ENCODE measurements at regions not wholly inside any gene's neighbourhood (a gene's known extent, or its start where the extent isn't known, plus 50 kb on each side); places are given as distances from the start of the nearest gene placed in this dataset.
"Not testable (repeated sequence)": the region's sequence is repeated elsewhere in the genome, so short reads cannot be mapped to it uniquely, and the experiment has no call there.

DNA sequence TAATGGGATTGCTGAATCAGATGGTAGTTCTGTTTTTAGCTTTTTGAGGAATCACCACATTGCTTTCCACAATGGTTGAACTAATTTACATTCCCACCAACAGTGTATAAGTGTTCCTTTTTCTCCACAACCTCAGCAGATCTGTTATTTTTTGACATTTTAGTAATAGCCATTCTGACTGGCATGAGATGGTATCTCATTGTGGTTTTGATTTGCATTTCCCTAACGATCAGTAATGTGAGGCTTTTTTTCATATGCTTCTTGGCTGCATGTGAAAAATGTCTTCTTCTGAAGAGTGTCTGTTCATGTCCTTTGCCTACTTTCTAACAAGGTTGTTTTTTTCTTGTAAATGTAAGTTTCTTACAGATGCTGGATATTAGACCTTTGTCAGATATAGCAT is 402.4 kb downstream of the MAT2B start:
- not testable (repeated sequence) for TF ChIP-seq SETDB1 (CRISPR knock-in tag; IDR thresholded peaks at IDR 0.05; ENCODE audit: borderline replicate concordance); PCBP1 (IDR thresholded peaks at IDR 0.05; ENCODE audit: borderline replicate concordance, low read depth, low read length); CBX2 (IDR thresholded peaks at IDR 0.05; ENCODE audit: low read depth, low read length); CBX2 (CRISPR knock-in tag; IDR thresholded peaks at IDR 0.05; ENCODE audit: low read depth); SIX1 (CRISPR knock-in tag; IDR thresholded peaks at IDR 0.05; ENCODE audit: borderline replicate concordance)
